Activated naive CD8-positive, alpha-beta T cell treated with anti-CD3 and anti-CD28 coated beads for 36 hours (primary cell): ENCODE measurements at regions not wholly inside any gene's neighbourhood (a gene's known extent, or its start where the extent isn't known, plus 50 kb on each side); places are given as distances from the start of the nearest gene placed in this dataset.
"Not testable (repeated sequence)": the region's sequence is repeated elsewhere in the genome, so short reads cannot be mapped to it uniquely, and the experiment has no call there.

Experiments used
- DNase-seq: peaks from one replicate; pipeline ENCODE4 v3.0.0; 2021
- H3K27ac Mint-ChIP-seq: one replicate; pipeline ENCODE4 v1.8.0; 2022; ENCODE audit warnings: mild to moderate bottlenecking, moderate library complexity, mixed read lengths
- H3K27me3 Mint-ChIP-seq: one replicate; pipeline ENCODE4 v1.8.0; 2022; ENCODE audit warnings: mild to moderate bottlenecking, mixed read lengths
- H3K36me3 Mint-ChIP-seq: one replicate; pipeline ENCODE4 v1.8.0; 2021; ENCODE audit warnings: mild to moderate bottlenecking, mixed read lengths
- H3K4me1 Mint-ChIP-seq: one replicate; pipeline ENCODE4 v1.8.0; 2021; ENCODE audit warnings: mixed read lengths
- H3K4me3 Mint-ChIP-seq: one replicate; pipeline ENCODE4 v1.8.0; 2022; ENCODE audit warnings: mild to moderate bottlenecking, moderate library complexity, mixed read lengths
- H3K9me3 Mint-ChIP-seq: one replicate; pipeline ENCODE4 v1.8.0; 2022; ENCODE audit warnings: mixed read lengths

- Mint-ChIP-seq H3K9me3 (no peaks in the 10 kb centered on the region), H3K4me3 (no peak overlapping the region), H3K27me3 (peaks cover 6% of the 10 kb centered on the region), H3K27ac (no peak overlapping the region), H3K36me3 (no peaks in the 10 kb centered on the region), H3K4me1 (no peaks in the 10 kb centered on the region)
- no peak for DNase-seq
Observed at GRCh38 chr14:36428350-36428749, 91.7 kb downstream of the NKX2-1 start.

- no peak for DNase-seq
- H3K4me3 Mint-ChIP-seq, result no peak overlapping the region
- no peaks in the 10 kb centered on the region for H3K36me3 Mint-ChIP-seq
- no peaks in the 10 kb centered on the region for H3K4me1 Mint-ChIP-seq
- no peaks in the 10 kb centered on the region for H3K9me3 Mint-ChIP-seq
- peaks cover 6% of the 10 kb centered on the region for H3K27me3 Mint-ChIP-seq
- H3K27ac Mint-ChIP-seq, result no peak overlapping the region
Observed at GRCh38 chr14:36426836-36427235, 93.2 kb downstream of the NKX2-1 start.

- DNase-seq, result no peak
- H3K36me3 Mint-ChIP-seq, result no peaks in the 10 kb centered on the region
- H3K9me3 Mint-ChIP-seq, result no peaks in the 10 kb centered on the region
- H3K4me3 Mint-ChIP-seq, result no peak overlapping the region
- H3K27me3 Mint-ChIP-seq, result peaks cover 6% of the 10 kb centered on the region
- H3K27ac Mint-ChIP-seq, result no peak overlapping the region
- H3K4me1 Mint-ChIP-seq, result no peaks in the 10 kb centered on the region
Observed at GRCh38 chr14:36426113-36426512, 93.9 kb downstream of the NKX2-1 start.

- no peaks in the 10 kb centered on the region for H3K36me3 Mint-ChIP-seq
- DNase-seq, result no peak
- no peak overlapping the region for H3K4me3 Mint-ChIP-seq
- H3K9me3 Mint-ChIP-seq, result no peaks in the 10 kb centered on the region
- H3K4me1 Mint-ChIP-seq, result no peaks in the 10 kb centered on the region
- H3K27ac Mint-ChIP-seq, result no peak overlapping the region
- peaks cover 6% of the 10 kb centered on the region for H3K27me3 Mint-ChIP-seq
Observed at GRCh38 chr14:36424478-36425102, 95.4 kb downstream of the NKX2-1 start.

GRCh38 chr14:36423430-36423829, 96.6 kb downstream of the NKX2-1 start:
- H3K27ac Mint-ChIP-seq, result no peak overlapping the region
- no peak overlapping the region for H3K4me3 Mint-ChIP-seq
- no peaks in the 10 kb centered on the region for H3K36me3 Mint-ChIP-seq
- H3K4me1 Mint-ChIP-seq, result no peaks in the 10 kb centered on the region
- no peaks in the 10 kb centered on the region for H3K9me3 Mint-ChIP-seq
- H3K27me3 Mint-ChIP-seq, result peaks cover 6% of the 10 kb centered on the region
- DNase-seq, result no peak

GRCh38 chr14:36420149-36420687, 99.8 kb upstream of the MBIP start:
- DNase-seq, result no peak
- Mint-ChIP-seq H3K27ac (no peak overlapping the region), H3K36me3 (no peaks in the 10 kb centered on the region), H3K9me3 (peaks cover 13% of the 10 kb centered on the region), H3K4me3 (no peak overlapping the region), H3K27me3 (no peaks in the 10 kb centered on the region), H3K4me1 (no peaks in the 10 kb centered on the region)

- Mint-ChIP-seq H3K27ac (no peak overlapping the region), H3K4me1 (no peaks in the 10 kb centered on the region), H3K4me3 (no peak overlapping the region), H3K36me3 (no peaks in the 10 kb centered on the region), H3K9me3 (peaks cover 13% of the 10 kb centered on the region), H3K27me3 (no peaks in the 10 kb centered on the region)
- no peak for DNase-seq
Observed at GRCh38 chr14:36418937-36419336, 98.5 kb upstream of the MBIP start.

- not testable (repeated sequence) for H3K4me3 Mint-ChIP-seq, H3K27me3 Mint-ChIP-seq, H3K36me3 Mint-ChIP-seq, H3K4me1 Mint-ChIP-seq, H3K27ac Mint-ChIP-seq, DNase-seq
- H3K9me3 Mint-ChIP-seq, result peaks cover 20% of the 10 kb centered on the region
Observed at GRCh38 chr14:36411951-36412350, 91.5 kb upstream of the MBIP start.

GRCh38 chr14:36408388-36408787, 88.0 kb upstream of the MBIP start:
- H3K4me3 Mint-ChIP-seq, result no peak overlapping the region

GRCh38 chr14:36405589-36406274, 85.3 kb upstream of the MBIP start:
- Mint-ChIP-seq H3K36me3 (no peaks in the 10 kb centered on the region), H3K27ac (no peak overlapping the region), H3K4me1 (no peaks in the 10 kb centered on the region), H3K9me3 (no peaks in the 10 kb centered on the region), H3K4me3 (no peak overlapping the region), H3K27me3 (no peaks in the 10 kb centered on the region)
- no peak for DNase-seq

More at GRCh38 chr14:36408388-36408787, 88.0 kb upstream of the MBIP start:
- no peak for DNase-seq
- Mint-ChIP-seq H3K27me3 (no peaks in the 10 kb centered on the region), H3K9me3 (peaks cover 7% of the 10 kb centered on the region), H3K36me3 (no peaks in the 10 kb centered on the region), H3K27ac (no peak overlapping the region), H3K4me1 (no peaks in the 10 kb centered on the region)

GRCh38 chr14:36402867-36403266, 82.4 kb upstream of the MBIP start:
- Mint-ChIP-seq H3K36me3 (no peaks in the 10 kb centered on the region), H3K9me3 (no peaks in the 10 kb centered on the region), H3K27me3 (peaks cover 6% of the 10 kb centered on the region), H3K4me1 (no peaks in the 10 kb centered on the region), H3K4me3 (no peak overlapping the region), H3K27ac (no peak overlapping the region)
- DNase-seq, result no peak

GRCh38 chr14:36398463-36399291, 78.2 kb upstream of the MBIP start:
- H3K4me1 Mint-ChIP-seq, result no peaks in the 10 kb centered on the region
- H3K4me3 Mint-ChIP-seq, result no peak overlapping the region
- no peaks in the 10 kb centered on the region for H3K9me3 Mint-ChIP-seq
- H3K27ac Mint-ChIP-seq, result no peak overlapping the region
- no peak for DNase-seq
- peaks cover 9% of the 10 kb centered on the region for H3K27me3 Mint-ChIP-seq
- no peaks in the 10 kb centered on the region for H3K36me3 Mint-ChIP-seq

GRCh38 chr14:36397357-36397756, 76.9 kb upstream of the MBIP start:
- no peak overlapping the region for H3K27ac Mint-ChIP-seq
- no peak for DNase-seq
- H3K36me3 Mint-ChIP-seq, result no peaks in the 10 kb centered on the region
- H3K9me3 Mint-ChIP-seq, result no peaks in the 10 kb centered on the region
- no peak overlapping the region for H3K4me3 Mint-ChIP-seq
- H3K27me3 Mint-ChIP-seq, result peaks cover 16% of the 10 kb centered on the region
- H3K4me1 Mint-ChIP-seq, result no peaks in the 10 kb centered on the region

GRCh38 chr14:36396798-36397197, 76.4 kb upstream of the MBIP start:
- no peak overlapping the region for H3K27ac Mint-ChIP-seq
- no peaks in the 10 kb centered on the region for H3K4me1 Mint-ChIP-seq
- H3K9me3 Mint-ChIP-seq, result no peaks in the 10 kb centered on the region
- no peak for DNase-seq
- H3K4me3 Mint-ChIP-seq, result no peak overlapping the region
- H3K27me3 Mint-ChIP-seq, result peaks cover 17% of the 10 kb centered on the region
- no peaks in the 10 kb centered on the region for H3K36me3 Mint-ChIP-seq

- Mint-ChIP-seq H3K4me1 (no peaks in the 10 kb centered on the region), H3K27me3 (peaks cover 27% of the 10 kb centered on the region)
Observed at GRCh38 chr14:36394593-36394992, 74.2 kb upstream of the MBIP start.

More at GRCh38 chr14:36394593-36394992, 74.2 kb upstream of the MBIP start:
- Mint-ChIP-seq H3K4me3 (no peak overlapping the region), H3K9me3 (no peaks in the 10 kb centered on the region), H3K36me3 (no peaks in the 10 kb centered on the region), H3K27ac (no peak overlapping the region)
- DNase-seq, result no peak
